ENCODE measurements at regions not wholly inside any gene's neighbourhood (a gene's known extent, or its start where the extent isn't known, plus 50 kb on each side); places are given as distances from the start of the nearest gene placed in this dataset.

DNA sequence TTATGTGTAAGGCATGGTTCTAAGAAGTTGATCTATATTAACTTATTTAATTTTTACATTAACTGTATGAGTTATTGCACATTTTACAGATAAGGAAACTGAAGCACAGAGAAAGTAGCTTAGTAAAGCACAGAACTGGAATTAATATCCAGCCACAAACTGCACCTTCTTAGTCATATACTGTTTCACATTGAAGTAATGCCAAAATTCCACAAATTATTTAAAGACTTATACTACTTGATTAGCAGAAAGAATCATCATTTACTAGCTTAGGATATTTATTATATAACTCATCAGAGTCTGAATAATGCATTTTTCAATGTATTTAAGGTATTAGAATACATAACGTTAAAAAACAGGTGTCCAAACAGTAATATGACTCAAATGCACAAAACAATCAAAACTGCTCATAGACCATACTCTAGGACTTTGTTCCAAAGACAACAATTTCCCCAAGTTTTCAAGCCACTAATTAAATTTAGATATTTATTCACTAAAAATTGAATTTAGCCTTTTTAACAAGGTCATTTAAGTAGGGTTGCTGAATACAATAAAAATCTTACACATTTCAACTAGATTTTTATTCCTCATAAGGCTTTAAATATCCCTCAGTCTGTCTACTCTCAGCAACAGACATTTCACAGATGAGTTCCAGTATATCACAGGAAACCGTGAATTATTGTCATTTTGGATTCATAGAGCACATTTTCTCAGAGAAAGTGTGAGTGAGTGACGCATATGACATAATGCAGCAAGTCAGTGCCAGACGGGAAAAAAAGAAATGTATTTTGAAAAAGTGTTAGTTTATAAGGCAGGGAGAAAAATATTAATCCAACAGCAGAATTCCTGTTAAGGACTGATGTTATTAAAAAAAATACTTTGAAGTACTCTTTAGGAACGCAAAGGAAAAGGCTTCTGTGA is 782.5 kb downstream of the TMTC2 start:
- TF ChIP-seq ZNF384 (IDR thresholded peaks at IDR 0.05) (no peak), FOXK2 (IDR thresholded peaks at IDR 0.05) (no peak), ELF4 (IDR thresholded peaks at IDR 0.05) (no peak), TARDBP (IDR thresholded peaks at IDR 0.05) (no peak), CTBP1 (IDR thresholded peaks at IDR 0.05; ENCODE audit: borderline replicate concordance) (no peak), FOXA1 (IDR thresholded peaks at IDR 0.05) (no peak), ARNT (IDR thresholded peaks at IDR 0.05) (no peak), LEF1 (IDR thresholded peaks at IDR 0.05; ENCODE audit: borderline replicate concordance) (no peak), SP1 (IDR thresholded peaks at IDR 0.05) (no peak), HDGF (IDR thresholded peaks at IDR 0.05; ENCODE audit: borderline replicate concordance) (no peak), L3MBTL2 (conservative IDR thresholded peaks at IDR 0.05) (no peak), NFRKB (IDR thresholded peaks at IDR 0.05) (no peak), FOXM1 (IDR thresholded peaks at IDR 0.05; ENCODE audit: borderline replicate concordance) (no peak), BHLHE40 (IDR thresholded peaks at IDR 0.05; ENCODE audit: borderline replicate concordance) (no peak), SUZ12 (IDR thresholded peaks at IDR 0.05) (no peak)
- TF ChIP-seq, protein P1, sequence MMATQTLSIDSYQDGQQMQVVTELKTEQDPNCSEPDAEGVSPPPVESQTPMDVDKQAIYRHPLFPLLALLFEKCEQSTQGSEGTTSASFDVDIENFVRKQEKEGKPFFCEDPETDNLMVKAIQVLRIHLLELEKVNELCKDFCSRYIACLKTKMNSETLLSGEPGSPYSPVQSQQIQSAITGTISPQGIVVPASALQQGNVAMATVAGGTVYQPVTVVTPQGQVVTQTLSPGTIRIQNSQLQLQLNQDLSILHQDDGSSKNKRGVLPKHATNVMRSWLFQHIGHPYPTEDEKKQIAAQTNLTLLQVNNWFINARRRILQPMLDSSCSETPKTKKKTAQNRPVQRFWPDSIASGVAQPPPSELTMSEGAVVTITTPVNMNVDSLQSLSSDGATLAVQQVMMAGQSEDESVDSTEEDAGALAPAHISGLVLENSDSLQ (IDR thresholded peaks at IDR 0.05) = no peak
- ChIA-PET POLR2A (no interaction called here), CTCF (no interaction called here)
- no peak for DNase-seq (ENCODE audit: extremely low spot score)

DNA sequence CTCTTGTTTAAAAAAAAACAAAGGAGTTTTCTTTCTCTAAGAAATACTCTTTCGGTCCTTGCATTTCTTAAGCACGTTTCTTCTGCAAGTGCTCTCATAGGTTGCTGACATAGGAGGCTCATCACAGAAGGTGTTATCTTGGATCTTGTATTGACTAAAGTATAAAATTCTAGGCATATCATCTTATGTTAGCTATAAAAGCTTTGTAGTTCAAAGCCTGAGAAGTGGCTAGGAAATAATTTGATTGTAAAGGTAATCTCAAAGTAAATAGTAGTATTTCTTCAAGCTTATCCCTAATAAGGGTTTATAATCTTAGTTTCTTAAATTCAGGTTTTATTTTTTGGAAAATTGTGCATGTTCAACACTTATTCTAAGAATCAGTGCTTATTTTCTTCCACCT is 778.9 kb downstream of the TMTC2 start:
- ChIA-PET POLR2A (no interaction called here), CTCF (no interaction called here)

DNA sequence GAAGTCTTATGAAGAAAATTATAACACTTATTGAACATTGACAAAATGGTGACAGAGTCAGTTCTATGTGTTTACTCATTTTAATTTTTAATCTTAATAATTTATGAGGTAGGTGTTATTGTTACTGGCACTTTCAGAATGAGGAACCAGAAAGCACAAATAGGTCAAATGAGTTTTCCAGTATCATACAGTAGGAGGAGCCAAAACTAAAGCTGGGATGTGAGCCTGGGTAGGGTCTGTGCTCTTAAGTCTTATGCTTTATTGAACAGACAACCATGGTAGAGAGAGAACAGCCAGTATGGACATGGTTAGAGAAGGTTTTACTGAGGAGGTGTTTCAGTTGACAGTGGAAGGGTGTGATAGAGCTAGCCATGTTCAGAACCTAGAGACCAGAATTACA is 775.7 kb downstream of the TMTC2 start:
- TF ChIP-seq TARDBP (IDR thresholded peaks at IDR 0.05) (no peak), FOXA1 (IDR thresholded peaks at IDR 0.05) (no peak), ELF4 (IDR thresholded peaks at IDR 0.05) (no peak), SP1 (IDR thresholded peaks at IDR 0.05) (no peak), NFRKB (IDR thresholded peaks at IDR 0.05) (no peak), L3MBTL2 (conservative IDR thresholded peaks at IDR 0.05) (no peak), ARNT (IDR thresholded peaks at IDR 0.05) (no peak), HDGF (IDR thresholded peaks at IDR 0.05; ENCODE audit: borderline replicate concordance) (no peak), FOXK2 (IDR thresholded peaks at IDR 0.05) (no peak), SUZ12 (IDR thresholded peaks at IDR 0.05) (no peak), BHLHE40 (IDR thresholded peaks at IDR 0.05; ENCODE audit: borderline replicate concordance) (no peak), ZNF384 (IDR thresholded peaks at IDR 0.05) (no peak), FOXM1 (IDR thresholded peaks at IDR 0.05; ENCODE audit: borderline replicate concordance) (no peak), CTBP1 (IDR thresholded peaks at IDR 0.05; ENCODE audit: borderline replicate concordance) (no peak), LEF1 (IDR thresholded peaks at IDR 0.05; ENCODE audit: borderline replicate concordance) (no peak)
- TF ChIP-seq, protein P1 (IDR thresholded peaks at IDR 0.05) = no peak
- POLR2A ChIA-PET = no interaction called here
- no peak for DNase-seq (ENCODE audit: extremely low spot score)
- CTCF ChIA-PET = interaction anchor here (0.7 kb wide), 1 partner anchor 1087 kb away, joined by 3 read pairs; no protein-coding TSS in a partner anchor

More for the DNA sequence above, 778.9 kb downstream of the TMTC2 start:
- no peak for TF ChIP-seq LEF1 (IDR thresholded peaks at IDR 0.05; ENCODE audit: borderline replicate concordance)
- TF ChIP-seq FOXK2 (IDR thresholded peaks at IDR 0.05) = no peak
- no peak for TF ChIP-seq CTBP1 (IDR thresholded peaks at IDR 0.05; ENCODE audit: borderline replicate concordance)
- no peak for TF ChIP-seq TARDBP (IDR thresholded peaks at IDR 0.05)
- TF ChIP-seq SP1 (IDR thresholded peaks at IDR 0.05) = no peak
- DNase-seq (ENCODE audit: extremely low spot score) = no peak

DNA sequence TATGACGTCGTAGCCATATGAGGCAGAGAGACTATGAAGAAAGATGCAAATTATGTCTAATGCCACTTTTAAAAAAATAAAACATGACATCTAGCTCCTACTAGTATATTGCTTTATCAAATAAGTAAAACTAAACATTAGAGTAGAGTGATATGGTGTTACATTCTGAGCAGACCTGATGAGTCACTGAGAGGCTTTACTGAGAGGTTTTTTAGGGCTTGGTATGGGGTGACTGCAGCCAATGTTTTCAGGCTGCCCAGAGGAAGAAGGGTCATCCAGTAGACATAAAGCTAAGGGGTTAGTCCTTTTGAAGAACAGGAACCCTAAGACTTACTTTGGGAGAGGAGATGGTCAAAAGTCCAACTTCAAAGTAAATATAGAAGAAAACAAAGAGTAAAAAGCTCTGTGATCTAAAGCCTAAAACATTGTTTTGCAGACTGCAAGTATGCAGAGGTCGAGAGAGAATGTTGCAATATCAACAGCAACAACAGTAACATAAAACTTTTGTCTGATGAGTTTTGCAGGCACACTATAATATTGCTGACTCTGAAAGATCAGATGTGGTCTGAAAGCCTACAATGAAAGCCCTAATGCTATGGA is 774.7 kb downstream of the TMTC2 start:
- DNase-seq (ENCODE audit: extremely low spot score) = no peak
- ChIA-PET POLR2A (no interaction called here), CTCF (no interaction called here)
- TF ChIP-seq BHLHE40 (IDR thresholded peaks at IDR 0.05; ENCODE audit: borderline replicate concordance) (no peak), FOXK2 (IDR thresholded peaks at IDR 0.05) (no peak), ARNT (IDR thresholded peaks at IDR 0.05) (no peak), L3MBTL2 (conservative IDR thresholded peaks at IDR 0.05) (no peak)

DNA sequence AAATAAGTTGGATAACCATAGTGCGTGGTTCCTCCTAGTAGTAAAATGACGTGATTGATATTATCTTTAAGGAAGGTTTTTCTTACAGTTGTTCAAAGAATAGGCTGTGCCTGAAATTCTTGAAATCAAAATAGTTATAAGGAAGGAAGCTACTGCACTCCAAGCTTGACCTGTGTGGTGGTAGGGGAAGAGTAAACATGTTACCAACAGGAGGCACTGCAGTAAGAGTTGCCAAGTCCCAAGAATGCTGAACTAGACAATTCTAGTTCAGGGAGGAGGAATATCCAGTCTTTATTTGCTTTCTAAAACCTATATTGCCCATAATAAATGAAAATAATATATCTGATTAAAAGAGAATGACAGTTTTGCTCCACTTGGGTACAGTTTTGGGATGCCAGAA is 764.5 kb downstream of the TMTC2 start:
- TF ChIP-seq TARDBP (IDR thresholded peaks at IDR 0.05) (no peak), FOXM1 (IDR thresholded peaks at IDR 0.05; ENCODE audit: borderline replicate concordance) (no peak), FOXK2 (IDR thresholded peaks at IDR 0.05) (no peak), L3MBTL2 (conservative IDR thresholded peaks at IDR 0.05) (no peak)
- DNase-seq (ENCODE audit: extremely low spot score) = no peak
- ChIA-PET POLR2A (no interaction called here), CTCF (no interaction called here)

DNA sequence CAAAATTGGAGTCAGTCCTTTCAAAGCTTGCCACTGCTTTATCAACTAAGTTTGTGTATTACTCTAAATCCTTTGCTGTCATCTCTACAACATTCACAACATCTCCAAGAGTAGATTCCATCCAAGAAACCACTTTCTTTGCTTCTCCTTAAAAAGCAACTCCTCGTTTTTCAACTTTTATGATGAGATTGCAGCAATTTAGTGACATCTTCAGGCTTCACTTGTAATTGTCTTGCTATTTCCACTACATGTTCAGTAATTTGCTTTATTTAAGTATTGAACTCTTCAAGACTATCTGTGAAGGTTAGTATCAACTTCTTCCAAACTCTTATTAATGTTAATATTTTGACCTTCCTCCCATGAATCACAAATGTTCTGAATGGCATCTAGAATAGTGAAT is 747.9 kb downstream of the TMTC2 start:
- TF ChIP-seq LEF1 (IDR thresholded peaks at IDR 0.05; ENCODE audit: borderline replicate concordance) (no peak), L3MBTL2 (conservative IDR thresholded peaks at IDR 0.05) (no peak), ELF4 (IDR thresholded peaks at IDR 0.05) (no peak), CTBP1 (IDR thresholded peaks at IDR 0.05; ENCODE audit: borderline replicate concordance) (no peak), FOXK2 (IDR thresholded peaks at IDR 0.05) (no peak), NFRKB (IDR thresholded peaks at IDR 0.05) (no peak), BHLHE40 (IDR thresholded peaks at IDR 0.05; ENCODE audit: borderline replicate concordance) (no peak), SUZ12 (IDR thresholded peaks at IDR 0.05) (no peak)
- TF ChIP-seq, protein P1 (IDR thresholded peaks at IDR 0.05) = no peak
- no peak for DNase-seq (ENCODE audit: extremely low spot score)
- ChIA-PET POLR2A (no interaction called here), CTCF (no interaction called here)
